ENCODE measurements at regions not wholly inside any gene's neighbourhood (a gene's known extent, or its start where the extent isn't known, plus 50 kb on each side); places are given as distances from the start of the nearest gene placed in this dataset.
"Not testable (repeated sequence)": the region's sequence is repeated elsewhere in the genome, so short reads cannot be mapped to it uniquely, and the experiment has no call there.

GRCh38 chr2:80931820-80932219, 627.3 kb upstream of the LRRTM1 start:
- not testable (repeated sequence) for TF ChIP-seq CTCF (tag by site-specific recombination; IDR thresholded peaks at IDR 0.05); ZNF660 (tag by site-specific recombination; IDR thresholded peaks at IDR 0.05); ZNF580 (tag by site-specific recombination; IDR thresholded peaks at IDR 0.05); ZNF24 (tag by site-specific recombination; IDR thresholded peaks at IDR 0.05); ZNF792 (tag by site-specific recombination; IDR thresholded peaks at IDR 0.05); ZSCAN5A (tag by site-specific recombination; IDR thresholded peaks at IDR 0.05); ZNF112 (tag by site-specific recombination; IDR thresholded peaks at IDR 0.05); BCL11A (tag by site-specific recombination; IDR thresholded peaks at IDR 0.05; ENCODE audit: low read depth); TCF7L2 (IDR thresholded peaks at IDR 0.05; ENCODE audit: borderline replicate concordance, low read depth, low read length); KLF16 (tag by site-specific recombination; IDR thresholded peaks at IDR 0.05); YY1 (tag by site-specific recombination; IDR thresholded peaks at IDR 0.05); ZNF184 (tag by site-specific recombination; IDR thresholded peaks at IDR 0.05)
- TF ChIP-seq, protein P1, sequence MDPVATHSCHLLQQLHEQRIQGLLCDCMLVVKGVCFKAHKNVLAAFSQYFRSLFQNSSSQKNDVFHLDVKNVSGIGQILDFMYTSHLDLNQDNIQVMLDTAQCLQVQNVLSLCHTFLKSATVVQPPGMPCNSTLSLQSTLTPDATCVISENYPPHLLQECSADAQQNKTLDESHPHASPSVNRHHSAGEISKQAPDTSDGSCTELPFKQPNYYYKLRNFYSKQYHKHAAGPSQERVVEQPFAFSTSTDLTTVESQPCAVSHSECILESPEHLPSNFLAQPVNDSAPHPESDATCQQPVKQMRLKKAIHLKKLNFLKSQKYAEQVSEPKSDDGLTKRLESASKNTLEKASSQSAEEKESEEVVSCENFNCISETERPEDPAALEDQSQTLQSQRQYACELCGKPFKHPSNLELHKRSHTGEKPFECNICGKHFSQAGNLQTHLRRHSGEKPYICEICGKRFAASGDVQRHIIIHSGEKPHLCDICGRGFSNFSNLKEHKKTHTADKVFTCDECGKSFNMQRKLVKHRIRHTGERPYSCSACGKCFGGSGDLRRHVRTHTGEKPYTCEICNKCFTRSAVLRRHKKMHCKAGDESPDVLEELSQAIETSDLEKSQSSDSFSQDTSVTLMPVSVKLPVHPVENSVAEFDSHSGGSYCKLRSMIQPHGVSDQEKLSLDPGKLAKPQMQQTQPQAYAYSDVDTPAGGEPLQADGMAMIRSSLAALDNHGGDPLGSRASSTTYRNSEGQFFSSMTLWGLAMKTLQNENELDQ (tag by site-specific recombination; IDR thresholded peaks at IDR 0.05; ENCODE audit: low read depth) = not testable (repeated sequence)
- TF ChIP-seq, protein P2, sequence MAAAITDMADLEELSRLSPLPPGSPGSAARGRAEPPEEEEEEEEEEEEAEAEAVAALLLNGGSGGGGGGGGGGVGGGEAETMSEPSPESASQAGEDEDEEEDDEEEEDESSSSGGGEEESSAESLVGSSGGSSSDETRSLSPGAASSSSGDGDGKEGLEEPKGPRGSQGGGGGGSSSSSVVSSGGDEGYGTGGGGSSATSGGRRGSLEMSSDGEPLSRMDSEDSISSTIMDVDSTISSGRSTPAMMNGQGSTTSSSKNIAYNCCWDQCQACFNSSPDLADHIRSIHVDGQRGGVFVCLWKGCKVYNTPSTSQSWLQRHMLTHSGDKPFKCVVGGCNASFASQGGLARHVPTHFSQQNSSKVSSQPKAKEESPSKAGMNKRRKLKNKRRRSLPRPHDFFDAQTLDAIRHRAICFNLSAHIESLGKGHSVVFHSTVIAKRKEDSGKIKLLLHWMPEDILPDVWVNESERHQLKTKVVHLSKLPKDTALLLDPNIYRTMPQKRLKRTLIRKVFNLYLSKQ (tag by site-specific recombination; IDR thresholded peaks at IDR 0.05; ENCODE audit: borderline replicate concordance) = not testable (repeated sequence)

Data from HEK293 (cell line).